Spinal cord (tissue), 9 donors: ENCODE measurements at regions not wholly inside any gene's neighbourhood (a gene's known extent, or its start where the extent isn't known, plus 50 kb on each side); places are given as distances from the start of the nearest gene placed in this dataset.
"Not testable (repeated sequence)": the region's sequence is repeated elsewhere in the genome, so short reads cannot be mapped to it uniquely, and the experiment has no call there.

Experiments
- DNase-seq, 6 donors: peaks; one replicate each; pipeline versions ENCODE4 v3.0.0 to v3.0.0-alpha.2; 2013 to 2015; ENCODE audit warnings: low spot score in 6 of 6, low read depth in 4 of 6
- H3K27ac ChIP-seq: one replicate; pipeline ENCODE4 v1.5.1; 2013; ENCODE audit warnings: low read depth, low read length, control low read depth
- H3K27me3 ChIP-seq: one replicate; pipeline ENCODE4 v1.6.1; 2013; ENCODE audit warnings: low read length; ENCODE audit not compliant: control insufficient read depth, insufficient read depth
- H3K36me3 ChIP-seq: one replicate; pipeline ENCODE4 v1.6.1; 2013; ENCODE audit warnings: low read length; ENCODE audit not compliant: control insufficient read depth, insufficient read depth
- H3K4me1 ChIP-seq: one replicate; pipeline ENCODE4 v1.6.1; 2013; ENCODE audit warnings: low read length; ENCODE audit not compliant: control insufficient read depth, insufficient read depth
- H3K4me3 ChIP-seq: one replicate; pipeline ENCODE4 v1.5.1; 2013; ENCODE audit warnings: low read depth, low read length, control low read depth
- H3K9me3 ChIP-seq: one replicate; pipeline ENCODE4 v1.6.1; 2013; ENCODE audit warnings: low read length; ENCODE audit not compliant: control insufficient read depth, insufficient read depth
- WGBS: methylation state at CpG from one replicate; pipeline ENCODE4 v1.1.5; 2013; ENCODE audit warnings: missing lambda C conversion rate; ENCODE audit not compliant: insufficient coverage; 5-methylcytosine and 5-hydroxymethylcytosine counted together
- donor health status: healthy.

DNA sequence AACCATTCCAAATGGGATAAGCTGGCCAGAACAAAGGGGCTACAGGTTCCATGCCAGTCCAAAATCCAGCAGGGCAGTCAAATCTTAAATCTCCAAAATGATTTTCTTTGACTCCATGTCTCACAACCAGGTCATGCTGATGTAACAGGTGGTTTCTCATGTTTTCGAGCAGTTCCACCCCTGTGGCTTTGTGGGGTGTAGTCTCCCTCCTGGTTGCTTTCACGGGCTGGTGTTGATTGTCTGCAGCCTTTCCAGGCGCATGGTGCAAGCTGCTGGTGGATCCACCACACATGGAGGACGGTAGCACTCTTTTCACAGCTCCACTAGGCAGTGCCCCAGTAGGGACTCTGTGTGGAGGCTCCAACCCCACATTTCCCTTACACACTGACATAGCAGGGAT lies 425.5 kb upstream of the FTMT start:
- WGBS = 87% methylated on average over 4 of the region's 4 CpGs
- Histone ChIP-seq H3K4me3 (no peak overlapping the region), H3K9me3 (no peaks in the 10 kb centered on the region), H3K27ac (no peak overlapping the region), H3K27me3 (no peaks in the 10 kb centered on the region), H3K4me1 (no peaks in the 10 kb centered on the region), H3K36me3 (no peaks in the 10 kb centered on the region)
- no peak for DNase-seq

DNA sequence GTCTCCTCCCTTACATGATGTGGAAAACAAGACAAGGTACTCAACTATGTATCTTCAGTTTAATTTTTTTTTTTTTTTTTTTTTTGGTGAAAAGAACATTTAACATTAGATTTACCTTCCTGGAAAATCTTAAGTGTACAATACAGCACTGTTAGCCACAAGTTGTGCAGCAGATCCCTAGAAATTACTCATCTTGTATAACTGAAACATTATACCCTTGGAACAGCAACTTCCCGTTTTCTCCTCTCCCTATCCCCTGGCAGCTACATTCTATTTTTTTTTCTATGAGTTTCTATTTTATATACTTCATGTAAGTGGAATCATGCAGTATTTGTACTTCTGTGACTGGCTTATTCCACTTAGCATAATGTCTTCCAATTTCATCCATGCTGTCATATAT lies 421.9 kb upstream of the FTMT start:
- H3K4me1 ChIP-seq = no peaks in the 10 kb centered on the region
- no peak overlapping the region for H3K4me3 ChIP-seq
- no peak for DNase-seq
- no peak overlapping the region for H3K27ac ChIP-seq
- no CpG with 5 or more reads among the region's 1 CpG for WGBS
- H3K9me3 ChIP-seq = no peaks in the 10 kb centered on the region
- no peaks in the 10 kb centered on the region for H3K36me3 ChIP-seq
- no peaks in the 10 kb centered on the region for H3K27me3 ChIP-seq

DNA sequence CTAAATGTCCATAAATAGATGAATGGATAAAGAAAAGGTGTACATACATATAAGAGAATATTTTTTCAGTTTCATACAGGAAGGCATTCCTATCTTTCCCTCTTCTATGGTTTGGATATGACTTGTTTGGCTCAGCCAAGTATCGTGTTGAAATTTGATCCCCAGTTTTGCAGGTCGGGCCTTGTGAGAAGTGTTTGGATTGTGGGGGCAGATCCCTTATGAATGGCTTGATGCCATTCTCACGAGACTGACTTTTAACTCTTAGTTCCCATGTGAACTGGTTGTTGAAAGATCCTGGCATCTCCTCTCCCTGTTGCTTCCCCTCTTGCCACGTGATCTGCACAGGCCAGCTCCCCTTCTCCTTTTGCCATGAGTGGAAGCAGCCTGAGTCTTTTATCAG lies 421.1 kb upstream of the FTMT start:
- 42% methylated on average over 2 of the region's 4 CpGs for WGBS
- Histone ChIP-seq H3K27ac (no peak overlapping the region), H3K4me3 (no peak overlapping the region), H3K36me3 (no peaks in the 10 kb centered on the region), H3K27me3 (no peaks in the 10 kb centered on the region), H3K4me1 (no peaks in the 10 kb centered on the region), H3K9me3 (no peaks in the 10 kb centered on the region)
- DNase-seq = no peak

DNA sequence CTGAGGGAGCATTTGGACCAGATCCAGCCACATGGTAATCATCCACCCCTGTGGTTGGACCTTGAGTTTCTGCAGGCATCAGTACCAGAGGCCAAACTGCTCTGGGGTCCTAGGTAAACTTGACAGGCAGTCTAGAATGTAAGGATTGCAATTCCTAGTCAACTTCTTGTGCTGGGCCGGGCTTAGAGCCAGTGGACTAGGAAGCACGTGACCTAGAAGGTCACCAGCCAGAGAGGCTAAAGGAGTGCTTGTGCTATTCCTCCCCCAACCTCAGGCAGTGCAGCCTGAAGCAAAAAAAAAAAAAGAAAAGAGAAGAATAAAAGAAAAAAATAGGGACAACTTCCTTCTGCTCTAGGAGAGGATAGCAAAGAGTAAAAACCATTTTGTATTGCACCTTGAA lies 406.2 kb upstream of the FTMT start:
- Histone ChIP-seq H3K9me3 (peaks cover 2% of the 10 kb centered on the region), H3K36me3 (no peaks in the 10 kb centered on the region), H3K27ac (no peak overlapping the region), H3K4me3 (no peak overlapping the region), H3K4me1 (no peaks in the 10 kb centered on the region), H3K27me3 (no peaks in the 10 kb centered on the region)
- DNase-seq = no peak
- no CpG with 5 or more reads among the region's 2 CpGs for WGBS

DNA sequence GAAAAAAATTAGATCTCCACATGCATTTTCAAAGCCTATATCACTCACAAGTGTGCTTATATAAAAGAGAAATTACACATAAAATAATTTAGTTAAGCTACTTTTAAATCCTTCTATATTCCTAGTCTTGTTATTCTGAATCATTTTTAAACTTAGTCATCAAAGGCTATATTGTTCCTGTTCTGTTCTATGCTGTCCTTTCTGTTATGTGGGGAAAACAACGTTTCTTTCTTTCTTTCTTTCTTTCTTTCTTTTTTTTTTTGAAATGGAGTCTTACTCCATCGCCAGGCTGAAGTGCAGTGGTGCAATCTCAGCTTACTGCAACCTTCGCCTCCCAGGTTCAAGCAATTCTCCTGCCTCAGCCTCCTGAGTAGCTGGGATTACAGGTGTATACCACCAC lies 389.2 kb upstream of the FTMT start:
- Histone ChIP-seq H3K27ac (no peak overlapping the region), H3K4me1 (no peaks in the 10 kb centered on the region), H3K4me3 (no peak overlapping the region), H3K27me3 (no peaks in the 10 kb centered on the region), H3K9me3 (no peaks in the 10 kb centered on the region), H3K36me3 (no peaks in the 10 kb centered on the region)
- WGBS = no CpG with 5 or more reads among the region's 3 CpGs
- no peak for DNase-seq

DNA sequence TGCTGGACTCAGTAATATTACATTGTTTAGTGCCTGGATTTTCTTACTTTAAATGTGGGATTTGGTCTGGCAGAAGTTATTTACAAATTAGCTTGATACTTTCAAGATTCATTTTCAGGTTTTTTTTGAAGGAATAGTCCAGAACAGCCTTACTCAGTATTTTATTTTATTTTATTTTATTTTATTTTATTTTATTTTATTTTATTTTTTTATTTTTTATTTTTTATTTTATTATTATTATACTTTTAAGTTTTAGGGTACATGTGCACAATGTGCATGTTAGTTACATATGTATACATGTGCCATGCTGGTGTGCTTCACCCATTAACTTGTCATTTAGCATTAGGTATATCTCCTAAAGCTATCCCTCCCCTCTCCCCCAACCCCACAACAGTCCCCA lies 380.5 kb upstream of the FTMT start:
- H3K27me3 ChIP-seq, H3K27ac ChIP-seq, H3K36me3 ChIP-seq, DNase-seq, H3K4me3 ChIP-seq, H3K9me3 ChIP-seq, H3K4me1 ChIP-seq: not testable (repeated sequence)

DNA sequence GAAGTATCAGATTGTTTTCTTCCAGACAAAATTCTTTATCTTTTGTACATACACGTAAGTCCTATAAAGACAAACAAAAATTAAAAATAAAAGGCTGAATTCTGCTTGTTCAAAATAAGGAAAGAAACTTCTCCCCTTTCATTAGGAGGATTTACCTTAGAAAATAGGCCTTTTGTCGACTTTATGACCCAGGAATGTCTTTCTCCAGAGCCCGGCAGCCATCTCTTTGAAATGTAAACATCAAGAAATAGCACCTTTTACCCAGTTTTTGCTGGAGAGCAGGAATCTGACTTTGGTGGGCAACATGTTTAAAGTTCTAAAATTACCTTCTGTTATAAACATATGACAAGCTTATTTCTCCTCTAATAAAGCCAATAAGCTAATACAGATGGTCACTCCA lies 373.0 kb upstream of the FTMT start:
- no peaks in the 10 kb centered on the region for H3K4me1 ChIP-seq
- H3K27me3 ChIP-seq = no peaks in the 10 kb centered on the region
- no peak overlapping the region for H3K4me3 ChIP-seq
- H3K36me3 ChIP-seq = no peaks in the 10 kb centered on the region
- H3K9me3 ChIP-seq = no peaks in the 10 kb centered on the region
- WGBS = 100% methylated on average over 1 of the region's 3 CpGs
- no peak overlapping the region for H3K27ac ChIP-seq
- DNase-seq = no peak

DNA sequence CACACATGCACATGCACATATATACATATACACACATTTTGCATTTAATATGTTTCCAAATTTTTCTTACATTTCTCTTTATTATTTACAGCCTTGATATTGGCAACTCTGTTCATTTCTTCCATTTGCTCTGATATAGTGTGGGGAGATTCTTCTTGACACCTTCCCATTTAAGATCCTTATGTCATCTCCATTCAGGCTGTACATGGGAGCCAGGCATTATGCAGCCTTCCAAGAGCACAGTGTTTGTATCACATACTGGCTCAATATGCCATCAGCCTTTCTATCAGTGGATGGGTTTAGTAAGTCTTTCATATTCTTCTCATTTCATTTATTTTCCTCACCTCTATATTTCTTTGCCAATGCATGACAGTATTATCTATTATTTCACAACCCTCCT lies 372.3 kb upstream of the FTMT start:
- Histone ChIP-seq H3K36me3 (no peaks in the 10 kb centered on the region), H3K4me1 (no peaks in the 10 kb centered on the region), H3K27ac (no peak overlapping the region), H3K27me3 (no peaks in the 10 kb centered on the region), H3K4me3 (no peak overlapping the region), H3K9me3 (no peaks in the 10 kb centered on the region)
- DNase-seq = peak in 1 of 6 donors; percentile 10

DNA sequence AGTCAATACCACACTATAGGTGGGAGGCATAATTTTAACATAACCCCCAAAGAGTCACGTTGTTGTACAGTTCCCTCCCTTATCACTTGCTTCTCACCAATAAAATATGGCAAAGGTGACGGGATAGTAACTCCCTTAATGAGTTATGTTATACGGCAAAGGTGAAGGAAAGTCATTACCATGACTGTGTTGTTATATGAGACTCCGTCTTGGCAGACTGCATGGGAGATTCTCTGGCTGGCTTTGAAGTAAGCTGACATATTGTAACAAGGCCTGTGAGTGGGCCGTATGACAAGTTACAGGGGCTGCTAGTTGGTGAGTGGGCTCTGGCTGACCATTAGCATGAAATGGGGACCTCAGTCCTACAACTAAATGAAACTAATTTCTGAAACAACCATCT lies 366.4 kb upstream of the FTMT start:
- Histone ChIP-seq H3K36me3 (no peaks in the 10 kb centered on the region), H3K27me3 (no peaks in the 10 kb centered on the region), H3K9me3 (no peaks in the 10 kb centered on the region), H3K4me3 (no peak overlapping the region), H3K4me1 (no peaks in the 10 kb centered on the region), H3K27ac (no peak overlapping the region)
- 100% methylated on average over 2 of the region's 5 CpGs for WGBS
- DNase-seq = no peak

DNA sequence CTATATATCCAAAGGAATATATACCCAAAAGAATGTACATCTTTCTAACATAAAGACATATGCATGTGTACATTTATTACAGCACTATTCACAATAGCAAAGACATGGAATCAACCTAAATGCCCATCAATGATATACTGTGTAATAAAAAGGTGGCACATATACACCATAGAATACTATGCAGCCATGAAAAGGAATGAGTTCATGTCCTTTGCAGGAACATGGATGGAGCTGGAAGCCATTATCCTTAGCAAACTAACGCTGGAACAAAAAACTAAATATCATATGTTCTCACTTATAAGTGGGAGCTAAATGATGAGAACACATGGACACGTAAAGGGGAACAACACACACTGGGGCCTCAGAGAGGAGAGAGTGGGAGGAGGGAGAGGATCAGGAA lies 365.7 kb upstream of the FTMT start:
- WGBS = no CpG with 5 or more reads among the region's 2 CpGs

DNA sequence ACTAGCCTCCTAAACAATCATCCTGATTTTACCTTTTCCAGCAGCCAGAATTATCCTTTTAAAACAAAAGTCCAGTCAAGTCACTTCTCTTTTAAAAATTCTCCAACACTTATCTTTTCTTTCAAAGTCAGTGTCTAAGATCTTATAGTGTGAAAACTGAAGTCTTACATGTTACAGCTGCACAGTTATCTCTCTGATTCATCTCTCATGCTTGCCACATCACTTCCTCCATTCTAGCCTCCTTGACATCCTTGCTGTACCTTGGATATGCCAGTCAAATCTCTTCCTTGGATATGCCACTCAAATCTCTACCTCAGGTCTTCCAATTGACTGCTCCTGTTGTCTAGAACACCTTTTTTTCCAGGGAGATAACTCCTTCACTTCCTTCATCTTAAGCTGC lies 361.7 kb upstream of the FTMT start:
- H3K27me3 ChIP-seq = no peaks in the 10 kb centered on the region
- no peak overlapping the region for H3K4me3 ChIP-seq
- no peaks in the 10 kb centered on the region for H3K36me3 ChIP-seq
- H3K27ac ChIP-seq = no peak overlapping the region
- no peak for DNase-seq
- no peaks in the 10 kb centered on the region for H3K9me3 ChIP-seq
- H3K4me1 ChIP-seq = no peaks in the 10 kb centered on the region

More for the DNA sequence above, 365.7 kb upstream of the FTMT start:
- not testable (repeated sequence) for H3K4me1 ChIP-seq, H3K27ac ChIP-seq, H3K9me3 ChIP-seq, H3K36me3 ChIP-seq, H3K4me3 ChIP-seq, DNase-seq, H3K27me3 ChIP-seq
